ENCODE measurements at regions not wholly inside any gene's neighbourhood (a gene's known extent, or its start where the extent isn't known, plus 50 kb on each side); places are given as distances from the start of the nearest gene placed in this dataset.

- H3K9me3 ChIP-seq: peaks cover 0 to 6% (median 0%) of the 10 kb centered on the region in 11 donors
- no peaks in the 10 kb centered on the region for H3K27me3 ChIP-seq
- DNase-seq (no peak), ATAC-seq (no peak)
- H3K4me3 ChIP-seq: no peak overlapping the region
- no peaks in the 10 kb centered on the region for H3K36me3 ChIP-seq
- no peak overlapping the region for H3K27ac ChIP-seq
- no peaks in the 10 kb centered on the region for H3K4me1 ChIP-seq
- intact Hi-C loops (cut with DNase I): no loop called here
- no peak for TF ChIP-seq CTCF (IDR thresholded peaks at IDR 0.05)
Measured at GRCh38 chr4:170736710-170737109, 647.0 kb upstream of the AADAT start.

GRCh38 chr4:170729897-170730296, 640.1 kb upstream of the AADAT start:
- H3K4me1 ChIP-seq: no peaks in the 10 kb centered on the region
- H3K4me3 ChIP-seq: no peak overlapping the region
- no peak for TF ChIP-seq CTCF (IDR thresholded peaks at IDR 0.05)
- no peaks in the 10 kb centered on the region for H3K36me3 ChIP-seq
- intact Hi-C loops (cut with DNase I): no loop called here
- H3K27ac ChIP-seq: no peak overlapping the region
- H3K9me3 ChIP-seq: peaks cover 0 to 6% (median 0%) of the 10 kb centered on the region in 11 donors
- ATAC-seq: no peak
- DNase-seq: no peak
- WGBS, 2 donors: 55 to 58% methylated on average over 3 of the region's 3 CpGs
- H3K27me3 ChIP-seq: no peaks in the 10 kb centered on the region

GRCh38 chr4:170729236-170729635, 639.5 kb upstream of the AADAT start:
- no peak for ATAC-seq
- Histone ChIP-seq H3K9me3 (peaks cover 0 to 6% (median 0%) of the 10 kb centered on the region in 11 donors), H3K4me1 (no peaks in the 10 kb centered on the region), H3K27me3 (no peaks in the 10 kb centered on the region), H3K27ac (no peak overlapping the region), H3K4me3 (no peak overlapping the region), H3K36me3 (no peaks in the 10 kb centered on the region)
- intact Hi-C loops (cut with DNase I): no loop called here
- 38 to 51% methylated on average over 4 of the region's 4 CpGs for WGBS, 2 donors
- no peak for DNase-seq
- TF ChIP-seq CTCF (IDR thresholded peaks at IDR 0.05): no peak

- TF ChIP-seq CTCF (IDR thresholded peaks at IDR 0.05): no peak
- DNase-seq: no peak
- Histone ChIP-seq H3K4me1 (no peaks in the 10 kb centered on the region), H3K9me3 (no peaks in the 10 kb centered on the region), H3K27ac (no peak overlapping the region), H3K27me3 (no peaks in the 10 kb centered on the region), H3K4me3 (no peak overlapping the region), H3K36me3 (no peaks in the 10 kb centered on the region)
- WGBS, 2 donors: 71 to 76% methylated on average over 1 of the region's 1 CpG
- no peak for ATAC-seq
- intact Hi-C loops (cut with DNase I): no loop called here
Measured at GRCh38 chr4:170724191-170724590, 634.4 kb upstream of the AADAT start.

- H3K36me3 ChIP-seq: no peaks in the 10 kb centered on the region
- no peak for TF ChIP-seq CTCF (IDR thresholded peaks at IDR 0.05)
- H3K9me3 ChIP-seq: no peaks in the 10 kb centered on the region
- ATAC-seq: no peak
- H3K4me1 ChIP-seq: no peaks in the 10 kb centered on the region
- DNase-seq: no peak
- intact Hi-C loops (cut with DNase I): no loop called here
- H3K27me3 ChIP-seq: no peaks in the 10 kb centered on the region
- H3K4me3 ChIP-seq: no peak overlapping the region
- 70 to 73% methylated on average over 2 of the region's 2 CpGs for WGBS, 2 donors
- H3K27ac ChIP-seq: no peak overlapping the region
Measured at GRCh38 chr4:170723171-170723570, 633.4 kb upstream of the AADAT start.

All from heart right ventricle (tissue), 16 donors.